NT2/D1 (cell line): ENCODE measurements at regions not wholly inside any gene's neighbourhood (a gene's known extent, or its start where the extent isn't known, plus 50 kb on each side); places are given as distances from the start of the nearest gene placed in this dataset.

Experiments
- SUZ12 ChIP-seq: IDR thresholded peaks from 2 replicates; pipeline ENCODE4 v1.6.1; 2011; ENCODE audit not compliant: insufficient read length, insufficient read depth; ENCODE audit errors: extremely low read depth
- YY1 ChIP-seq: IDR thresholded peaks from 2 replicates; pipeline ENCODE4 v1.6.1; 2011; ENCODE audit not compliant: insufficient read length, insufficient read depth
- ZNF274 ChIP-seq: IDR thresholded peaks from 2 replicates; pipeline ENCODE4 v1.6.1; 2011; ENCODE audit warnings: mild to moderate bottlenecking, low read depth, low read length

GRCh38 chr20:11581271-11581670 lies 336.4 kb upstream of the BTBD3 start:
- TF ChIP-seq ZNF274 (no peak), SUZ12 (no peak), YY1 (no peak)
